Trophoblast cell (in vitro differentiated cells and primary cell): ENCODE measurements at regions not wholly inside any gene's neighbourhood (a gene's known extent, or its start where the extent isn't known, plus 50 kb on each side); places are given as distances from the start of the nearest gene placed in this dataset.
"Not testable (repeated sequence)": the region's sequence is repeated elsewhere in the genome, so short reads cannot be mapped to it uniquely, and the experiment has no call there.

Source experiments
- DNase-seq, 2 donors: peaks; one replicate each; pipeline ENCODE4 v3.0.0-alpha.2; 2016
- H2AFZ ChIP-seq: 2 replicates; pipeline ENCODE4 v1.6.1; 2013; ENCODE audit warnings: low read length, moderate library complexity, mild to moderate bottlenecking; ENCODE audit not compliant: insufficient read depth, poor library complexity
- H2AK5ac ChIP-seq: 2 replicates; pipeline ENCODE4 v1.6.1; 2013; ENCODE audit warnings: mild to moderate bottlenecking, low read length
- H2BK120ac ChIP-seq: 2 replicates; pipeline ENCODE4 v1.6.1; 2013; ENCODE audit warnings: low read length, mild to moderate bottlenecking, moderate library complexity; ENCODE audit not compliant: insufficient read depth, poor library complexity
- H2BK12ac ChIP-seq: 2 replicates; pipeline ENCODE4 v1.6.1; 2013; ENCODE audit warnings: mild to moderate bottlenecking, low read length, moderate library complexity
- H2BK5ac ChIP-seq: 2 replicates; pipeline ENCODE4 v1.6.1; 2013; ENCODE audit warnings: low read length, low read depth, moderate library complexity, mild to moderate bottlenecking; ENCODE audit not compliant: poor library complexity
- H3K14ac ChIP-seq: 2 replicates; pipeline ENCODE4 v1.6.1; 2013; ENCODE audit warnings: mild to moderate bottlenecking, low read length
- H3K18ac ChIP-seq: 2 replicates; pipeline ENCODE4 v1.6.1; 2013; ENCODE audit warnings: mild to moderate bottlenecking, low read length
- H3K23ac ChIP-seq: 2 replicates; pipeline ENCODE4 v1.6.1; 2013; ENCODE audit warnings: low read length
- H3K27ac ChIP-seq: 2 replicates; pipeline ENCODE4 v1.5.1; 2013; ENCODE audit warnings: low read depth, mild to moderate bottlenecking, inconsistent platforms, low read length, moderate library complexity
- H3K27me3 ChIP-seq: 2 replicates; pipeline ENCODE4 v1.6.1; 2013; ENCODE audit warnings: inconsistent platforms, mild to moderate bottlenecking, low read length, moderate library complexity; ENCODE audit not compliant: insufficient read depth
- H3K36me3 ChIP-seq, 2 experiments: 1 replicate in 1 of 2; 2 replicates in 1 of 2; pipeline ENCODE4 v1.6.1; 2013; ENCODE audit warnings: low read length in 2 of 2, mild to moderate bottlenecking in 2 of 2, moderate library complexity in 1 of 2; ENCODE audit not compliant: insufficient read depth in 2 of 2, control insufficient read depth in 1 of 2
- H3K4ac ChIP-seq: 2 replicates; pipeline ENCODE4 v1.6.1; 2013; ENCODE audit warnings: low read depth, mild to moderate bottlenecking, low read length, moderate library complexity
- H3K4me1 ChIP-seq, 2 experiments: 1 replicate in 1 of 2; 2 replicates in 1 of 2; pipeline ENCODE4 v1.6.1; 2013; ENCODE audit warnings: low read length in 2 of 2, mild to moderate bottlenecking in 2 of 2, moderate library complexity in 1 of 2; ENCODE audit not compliant: insufficient read depth in 2 of 2, control insufficient read depth in 1 of 2
- H3K4me2 ChIP-seq: 2 replicates; pipeline ENCODE4 v1.6.1; 2013; ENCODE audit warnings: inconsistent platforms, mild to moderate bottlenecking, low read length, moderate library complexity
- H3K4me3 ChIP-seq: 2 replicates; pipeline ENCODE4 v1.5.1; 2013; ENCODE audit warnings: mild to moderate bottlenecking, low read depth, low read length, inconsistent platforms
- H3K79me1 ChIP-seq: one replicate; pipeline ENCODE4 v1.6.1; 2013; ENCODE audit warnings: low read length
- H3K79me2 ChIP-seq: 2 replicates; pipeline ENCODE4 v1.6.1; 2013; ENCODE audit warnings: low read length, mild to moderate bottlenecking; ENCODE audit not compliant: control insufficient read depth, insufficient read depth, poor library complexity
- H3K9ac ChIP-seq: 2 replicates; pipeline ENCODE4 v1.6.1; 2013; ENCODE audit warnings: mild to moderate bottlenecking, low read length
- H3K9me3 ChIP-seq: 2 replicates; pipeline ENCODE4 v1.6.1; 2013; ENCODE audit warnings: low read depth, mild to moderate bottlenecking, control low read depth, inconsistent platforms, low read length; ENCODE audit not compliant: insufficient read depth
- H4K12ac ChIP-seq: 2 replicates; pipeline ENCODE4 v1.6.1; 2013; ENCODE audit warnings: low read depth, mild to moderate bottlenecking, low read length, moderate library complexity
- H4K8ac ChIP-seq: 2 replicates; pipeline ENCODE4 v1.6.1; 2013; ENCODE audit warnings: low read depth, mild to moderate bottlenecking, low read length, moderate library complexity
- H4K91ac ChIP-seq: one replicate; pipeline ENCODE4 v1.6.1; 2013; ENCODE audit warnings: low read depth, mild to moderate bottlenecking, low read length, moderate library complexity
- WGBS: extraction: QIAGEN DNeasy Blood & Tissue Kit; methylation state at CpG from one replicate; pipeline ENCODE4 v1.1.7; 2013; ENCODE audit warnings: missing lambda C conversion rate; ENCODE audit not compliant: insufficient read length, insufficient coverage; ENCODE audit errors: extremely low coverage; 5-methylcytosine and 5-hydroxymethylcytosine counted together

GRCh38 chrX:114047558-114047957 lies 536.3 kb upstream of the HTR2C start:
- Histone ChIP-seq H2BK12ac (no peak overlapping the region), H3K79me1 (no peaks in the 10 kb centered on the region), H3K4me3 (no peak overlapping the region), H4K8ac (no peak overlapping the region), H4K12ac (no peak overlapping the region), H3K36me3 (no peaks in the 10 kb centered on the region), H4K91ac (no peak overlapping the region), H2AK5ac (no peak overlapping the region), H3K18ac (no peak overlapping the region), H3K4ac (no peak overlapping the region), H2BK5ac (no peak overlapping the region), H2AFZ (no peak overlapping the region), H3K27me3 (no peaks in the 10 kb centered on the region), H3K23ac (no peak overlapping the region), H3K79me2 (no peaks in the 10 kb centered on the region), H3K4me2 (no peak overlapping the region), H2BK120ac (no peak overlapping the region), H3K9ac (no peak overlapping the region), H3K14ac (no peak overlapping the region), H3K9me3 (no peaks in the 10 kb centered on the region), H3K4me1 (peaks cover 0 to 2% of the 10 kb centered on the region in 2 experiments), H3K27ac (no peak overlapping the region)
- WGBS = no CpG with 5 or more reads among the region's 7 CpGs
- no peak for DNase-seq

- Histone ChIP-seq H4K8ac (no peak overlapping the region), H3K14ac (no peak overlapping the region), H2BK5ac (no peak overlapping the region), H3K4me1 (peaks cover 0 to 2% of the 10 kb centered on the region in 2 experiments), H3K9ac (no peak overlapping the region), H4K12ac (no peak overlapping the region), H3K18ac (no peak overlapping the region), H3K27me3 (no peaks in the 10 kb centered on the region), H2BK12ac (no peak overlapping the region), H3K4me2 (no peak overlapping the region), H2AK5ac (no peak overlapping the region), H3K79me1 (no peaks in the 10 kb centered on the region), H4K91ac (no peak overlapping the region), H3K4me3 (no peak overlapping the region), H3K9me3 (no peaks in the 10 kb centered on the region), H3K23ac (no peak overlapping the region), H3K4ac (no peak overlapping the region), H2BK120ac (no peak overlapping the region), H2AFZ (no peak overlapping the region), H3K27ac (no peak overlapping the region), H3K36me3 (no peaks in the 10 kb centered on the region), H3K79me2 (no peaks in the 10 kb centered on the region)
- WGBS = no CpG with 5 or more reads among the region's 6 CpGs
- no peak for DNase-seq
These were observed 537.1 kb upstream of the HTR2C start for GRCh38 chrX:114046695-114047279.

- H3K36me3 ChIP-seq, H3K18ac ChIP-seq, H4K12ac ChIP-seq, H3K27me3 ChIP-seq, H3K23ac ChIP-seq, H3K4ac ChIP-seq, H4K91ac ChIP-seq, H3K9ac ChIP-seq, H2BK120ac ChIP-seq, H3K27ac ChIP-seq, DNase-seq, H2BK5ac ChIP-seq, H2AFZ ChIP-seq, H3K4me3 ChIP-seq, H3K79me2 ChIP-seq, H4K8ac ChIP-seq, H3K9me3 ChIP-seq, H2BK12ac ChIP-seq, H2AK5ac ChIP-seq, H3K79me1 ChIP-seq, H3K4me1 ChIP-seq, H3K4me2 ChIP-seq, H3K14ac ChIP-seq: not testable (repeated sequence)
- 94% methylated on average over 3 of the region's 8 CpGs for WGBS
These were observed 542.4 kb upstream of the HTR2C start for GRCh38 chrX:114041470-114041869.

- DNase-seq, H3K9ac ChIP-seq: not testable (repeated sequence)
- no CpG with 5 or more reads among the region's 18 CpGs for WGBS
These were observed 543.1 kb upstream of the HTR2C start for GRCh38 chrX:114040661-114041269.

More at GRCh38 chrX:114040661-114041269, 543.1 kb upstream of the HTR2C start:
- H3K18ac ChIP-seq, H3K36me3 ChIP-seq, H4K91ac ChIP-seq, H3K4me2 ChIP-seq, H4K8ac ChIP-seq, H2BK5ac ChIP-seq, H3K9me3 ChIP-seq, H3K79me2 ChIP-seq, H3K14ac ChIP-seq, H2BK12ac ChIP-seq, H3K4me1 ChIP-seq, H3K4me3 ChIP-seq, H3K23ac ChIP-seq, H3K4ac ChIP-seq, H4K12ac ChIP-seq, H2AK5ac ChIP-seq, H3K79me1 ChIP-seq, H3K27me3 ChIP-seq, H2AFZ ChIP-seq, H3K27ac ChIP-seq, H2BK120ac ChIP-seq: not testable (repeated sequence)
